22Rv1 (cell line): ENCODE measurements at regions not wholly inside any gene's neighbourhood (a gene's known extent, or its start where the extent isn't known, plus 50 kb on each side); places are given as distances from the start of the nearest gene placed in this dataset.

Experiments used
- H3K27ac ChIP-seq: fragments of 450-650 bp; 2 replicates; pipeline ENCODE4 v1.5.1; 2017
- CTCF ChIP-seq: fragments of 450-650 bp; IDR thresholded peaks from 2 replicates; pipeline ENCODE4 v1.5.1; 2017; ENCODE audit warnings: mild to moderate bottlenecking
- ZFX ChIP-seq: fragments of 450-650 bp; IDR thresholded peaks from 2 replicates; pipeline ENCODE4 v1.6.1; 2017; ENCODE audit warnings: antibody characterized with exemption, borderline replicate concordance

GRCh38 chr6:157758516-157759023 is 64.5 kb upstream of the SNX9 start:
- TF ChIP-seq CTCF (no peak), ZFX (no peak)

DNA sequence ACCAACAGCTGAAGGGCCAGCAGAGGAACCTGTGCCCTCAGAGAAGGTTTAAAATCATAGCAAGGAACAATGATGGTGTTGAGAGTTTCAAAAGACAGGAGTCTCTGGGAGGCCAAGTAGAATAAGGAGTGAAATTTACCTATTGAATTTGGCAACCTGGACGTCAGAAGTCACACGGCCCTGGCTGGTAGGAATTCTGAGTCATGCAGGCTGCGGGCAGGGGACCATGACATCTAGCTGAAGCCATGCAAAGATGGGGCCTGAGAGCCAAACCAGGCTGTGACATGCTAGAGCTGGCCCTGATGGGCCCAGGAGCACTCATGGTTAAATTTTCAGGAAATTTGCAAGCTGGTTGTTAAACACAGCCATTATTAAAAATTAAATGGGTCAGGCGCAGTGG is 64.0 kb upstream of the SNX9 start:
- H3K27ac ChIP-seq: no peak overlapping the region
- no peak for TF ChIP-seq ZFX
- no peak for TF ChIP-seq CTCF

More at GRCh38 chr6:157758516-157759023, 64.5 kb upstream of the SNX9 start:
- H3K27ac ChIP-seq: no peak overlapping the region

GRCh38 chr6:157760137-157760536 is 62.9 kb upstream of the SNX9 start:
- TF ChIP-seq CTCF: no peak
- TF ChIP-seq ZFX: no peak
- no peak overlapping the region for H3K27ac ChIP-seq

DNA sequence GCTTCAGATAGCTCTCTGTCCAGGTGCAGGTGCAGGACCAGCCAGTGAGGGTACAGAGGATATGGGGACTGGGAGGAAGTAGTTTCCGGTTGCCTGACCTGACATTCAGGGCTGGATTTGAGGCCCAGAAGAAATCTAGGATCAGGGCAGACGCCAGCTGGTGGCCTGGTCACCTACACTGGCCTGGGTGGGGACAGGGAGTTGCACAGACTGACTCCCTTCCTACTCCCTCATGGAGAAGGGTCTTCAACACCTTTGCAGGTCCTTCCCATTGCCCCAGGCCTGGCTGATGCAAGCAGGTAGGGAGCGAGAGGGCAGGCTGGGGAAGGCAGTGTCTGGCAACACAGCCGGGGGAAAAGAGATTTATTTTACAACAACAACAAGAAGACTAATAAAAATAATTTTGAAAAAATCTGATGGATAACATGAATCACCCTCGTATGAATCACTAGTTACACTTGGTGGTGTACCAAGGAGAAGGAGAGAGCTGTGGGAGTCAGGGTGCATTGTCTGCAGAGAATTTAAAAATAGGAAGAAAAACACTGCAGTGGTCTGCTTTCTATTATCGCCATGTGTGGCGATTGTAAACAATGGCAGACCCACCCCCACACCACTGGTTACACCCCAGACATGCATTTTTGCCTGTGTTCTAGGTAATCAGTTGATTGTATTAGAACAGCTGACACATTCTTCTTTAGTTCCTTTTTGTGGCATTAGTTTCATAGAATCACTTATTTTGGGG is 62.3 kb upstream of the SNX9 start:
- H3K27ac ChIP-seq: no peak overlapping the region

GRCh38 chr6:157761331-157761921 is 61.6 kb upstream of the SNX9 start:
- TF ChIP-seq ZFX: no peak
- TF ChIP-seq CTCF: no peak
- no peak overlapping the region for H3K27ac ChIP-seq

More for the DNA sequence above, 62.3 kb upstream of the SNX9 start:
- TF ChIP-seq ZFX (no peak), CTCF (no peak)

GRCh38 chr6:157761926-157762325 is 61.1 kb upstream of the SNX9 start:
- no peak for TF ChIP-seq CTCF
- TF ChIP-seq ZFX: no peak
- H3K27ac ChIP-seq: no peak overlapping the region

DNA sequence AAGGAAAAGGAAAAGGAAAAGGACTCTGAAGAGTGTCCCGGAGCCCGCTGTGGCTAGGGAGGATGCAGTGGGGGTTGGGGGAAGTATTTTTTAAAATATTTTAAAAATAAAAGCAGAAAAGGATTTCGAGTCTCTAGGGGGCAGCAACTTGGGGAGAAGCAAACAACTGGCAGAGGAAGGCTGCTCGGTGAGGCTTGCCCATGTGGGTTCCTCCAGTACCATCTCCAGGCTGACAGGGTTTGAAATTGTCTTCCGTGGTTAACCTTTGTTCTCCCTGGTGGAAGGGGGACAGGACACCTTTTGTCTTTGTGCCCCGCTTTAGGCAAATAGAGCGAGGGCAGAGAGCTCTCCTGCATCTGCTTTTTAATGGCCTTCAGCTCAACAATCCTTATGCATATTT is 60.4 kb upstream of the SNX9 start:
- no peak for TF ChIP-seq ZFX
- no peak for TF ChIP-seq CTCF
- no peak overlapping the region for H3K27ac ChIP-seq
